Omental fat pad (tissue), 3 donors: ENCODE measurements at regions not wholly inside any gene's neighbourhood (a gene's known extent, or its start where the extent isn't known, plus 50 kb on each side); places are given as distances from the start of the nearest gene placed in this dataset.

Experiments used
- ATAC-seq: fragments of 150-250 bp; one replicate; pipeline ENCODE4 v1.9.1; 2016; ENCODE audit warnings: mild to moderate bottlenecking, moderate library complexity; ENCODE audit not compliant: low FRiP score
- DNase-seq: peaks from one replicate; pipeline ENCODE4 v3.0.0-alpha.2; 2019; ENCODE audit warnings: low spot score
- CTCF ChIP-seq, 3 donors: fragments of 450-650 bp; IDR thresholded peaks; one replicate each; pipeline ENCODE4 v1.5.1; 2016 to 2017; ENCODE audit warnings: antibody characterized with exemption in 3 of 3, mild to moderate bottlenecking in 3 of 3, moderate library complexity in 2 of 3

- DNase-seq: no peak
- ATAC-seq: no peak
- no peak for TF ChIP-seq CTCF (IDR thresholded peaks at IDR 0.05)
Observed at GRCh38 chr2:15053542-15053941, 421.0 kb downstream of the LRATD1 start.

GRCh38 chr2:15058015-15058720 lies 425.7 kb downstream of the LRATD1 start:
- TF ChIP-seq CTCF (IDR thresholded peaks at IDR 0.05): no peak

GRCh38 chr2:15058721-15059157 lies 426.2 kb downstream of the LRATD1 start:
- no peak for DNase-seq
- ATAC-seq: no peak
- no peak for TF ChIP-seq CTCF (IDR thresholded peaks at IDR 0.05)

More at GRCh38 chr2:15058015-15058720, 425.7 kb downstream of the LRATD1 start:
- ATAC-seq: no peak
- DNase-seq: no peak

GRCh38 chr2:15059870-15060512 lies 427.5 kb downstream of the LRATD1 start:
- no peak for DNase-seq
- no peak for ATAC-seq
- no peak for TF ChIP-seq CTCF (IDR thresholded peaks at IDR 0.05)

DNA sequence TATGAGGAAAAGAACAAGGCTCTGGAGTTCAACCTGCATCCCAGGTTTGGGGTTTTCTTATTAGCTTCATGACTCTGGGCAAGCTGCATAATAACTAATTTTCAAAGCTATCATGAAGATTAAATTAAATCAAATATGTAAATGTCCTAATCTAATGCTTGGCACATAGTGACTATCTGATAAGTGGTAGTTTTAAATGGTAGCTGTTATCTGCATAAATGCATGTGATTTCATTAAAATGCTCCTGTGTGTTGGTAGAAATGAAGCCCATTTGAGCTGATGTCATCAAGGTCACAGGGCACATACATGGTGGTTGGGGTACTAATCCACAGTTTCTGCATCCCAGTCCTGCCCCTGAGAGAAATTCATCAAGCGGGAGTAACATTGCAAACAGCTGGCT lies 428.8 kb downstream of the LRATD1 start:
- ATAC-seq (no peak), DNase-seq (no peak)
- no peak for TF ChIP-seq CTCF (IDR thresholded peaks at IDR 0.05)

DNA sequence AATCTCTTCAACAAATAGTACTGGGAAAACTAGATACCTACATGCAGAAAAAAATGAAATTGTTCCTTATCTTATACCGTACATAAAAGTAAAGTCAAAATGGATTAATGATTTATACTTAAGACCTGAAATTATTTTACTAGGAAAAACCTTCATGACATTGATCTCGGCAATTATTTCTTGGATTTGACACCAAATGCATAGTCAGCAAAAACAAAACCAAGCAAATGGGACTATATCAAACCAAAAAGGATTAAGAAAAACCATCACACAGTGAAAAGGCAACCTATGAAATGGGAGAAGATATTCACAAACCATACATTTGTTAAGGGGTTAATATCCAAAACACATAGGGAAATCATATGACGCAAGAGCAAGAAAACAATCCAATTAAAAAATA lies 433.6 kb downstream of the LRATD1 start:
- ATAC-seq (no peak), DNase-seq (no peak)
- TF ChIP-seq CTCF (IDR thresholded peaks at IDR 0.05): no peak

GRCh38 chr2:15069149-15069548 lies 436.6 kb downstream of the LRATD1 start:
- no peak for TF ChIP-seq CTCF (IDR thresholded peaks at IDR 0.05)
- no peak for ATAC-seq
- no peak for DNase-seq
